Fibroblast of villous mesenchyme (primary cell): ENCODE measurements at regions not wholly inside any gene's neighbourhood (a gene's known extent, or its start where the extent isn't known, plus 50 kb on each side); places are given as distances from the start of the nearest gene placed in this dataset.

Source experiments
- DNase-seq: peaks from one replicate; pipeline ENCODE4 v3.0.0-alpha.2; 2010; ENCODE audit warnings: low read depth
- H3K4me3 ChIP-seq: 2 replicates; pipeline ENCODE4 v1.5.1; 2011; ENCODE audit warnings: low read depth, mild to moderate bottlenecking, low read length
- CTCF ChIP-seq: IDR thresholded peaks from 2 replicates; pipeline ENCODE4 v1.5.1; 2012; ENCODE audit warnings: low read depth, mild to moderate bottlenecking, low read length; ENCODE audit not compliant: insufficient read depth

- no peak overlapping the region for H3K4me3 ChIP-seq
- TF ChIP-seq CTCF: no peak
- DNase-seq: no peak
These were observed 269.1 kb downstream of the PCDH20 start for GRCh38 chr13:61146571-61146970.

- no peak for TF ChIP-seq CTCF
- no peak overlapping the region for H3K4me3 ChIP-seq
- no peak for DNase-seq
These were observed 269.5 kb downstream of the PCDH20 start for GRCh38 chr13:61146158-61146557.

- no peak overlapping the region for H3K4me3 ChIP-seq
- DNase-seq: no peak
- no peak for TF ChIP-seq CTCF
These were observed 270.6 kb downstream of the PCDH20 start for GRCh38 chr13:61144834-61145593.

GRCh38 chr13:61144301-61144700, 271.3 kb downstream of the PCDH20 start:
- H3K4me3 ChIP-seq: no peak overlapping the region
- no peak for DNase-seq
- TF ChIP-seq CTCF: no peak

GRCh38 chr13:61142506-61142905, 273.1 kb downstream of the PCDH20 start:
- no peak for DNase-seq
- H3K4me3 ChIP-seq: no peak overlapping the region
- TF ChIP-seq CTCF: no peak

- TF ChIP-seq CTCF: no peak
- no peak for DNase-seq
- H3K4me3 ChIP-seq: no peak overlapping the region
These were observed 276.8 kb downstream of the PCDH20 start for GRCh38 chr13:61138857-61139256.

- no peak overlapping the region for H3K4me3 ChIP-seq
- DNase-seq: no peak
- TF ChIP-seq CTCF: no peak
These were observed 279.1 kb downstream of the PCDH20 start for GRCh38 chr13:61136515-61136914.
